Panc1 (cell line): ENCODE measurements at regions not wholly inside any gene's neighbourhood (a gene's known extent, or its start where the extent isn't known, plus 50 kb on each side); places are given as distances from the start of the nearest gene placed in this dataset.
"Not testable (repeated sequence)": the region's sequence is repeated elsewhere in the genome, so short reads cannot be mapped to it uniquely, and the experiment has no call there.

ENCODE experiments used
- ATAC-seq: fragments of 200-7000 bp; cut with Tn5 transposase; 2 replicates; pipeline ENCODE4 v1.9.1; 2020; ENCODE audit warnings: mild to moderate bottlenecking, moderate library complexity
- BruUV-seq: library from RNA; stranded (reverse); fragments of 400-500 nt; replicated peaks from 2 replicates; lab custom pipeline; 2021; lab: Mats Ljungman, UMichigan
- CTCF ChIA-PET: fragments of 300-600 bp; sonication (Branson Sonifier 250); formaldehyde crosslinking; loops from one replicate; lab custom pipeline; 2022; ENCODE audit warnings: antibody characterized with exemption; lab: Charles Lee
- POLR2A ChIA-PET: fragments of 300-600 bp; sonication (Branson Sonifier 250); formaldehyde crosslinking; loops from one replicate; lab custom pipeline; 2022; ENCODE audit warnings: antibody characterized with exemption; lab: Charles Lee
- DNase-seq: peaks from one replicate; pipeline ENCODE4 v3.0.0-alpha.2; 2010; ENCODE audit warnings: low read depth, low spot score
- H3K27ac ChIP-seq: 2 replicates; pipeline ENCODE4 v1.5.1; 2011; ENCODE audit warnings: mild to moderate bottlenecking, low read length, inconsistent platforms
- H3K27me3 ChIP-seq: fragments of 200-500 bp; sonication (Bioruptor generic); 2 replicates; pipeline ENCODE4 v1.6.0; 2014; ENCODE audit warnings: low read length, inconsistent platforms; ENCODE audit not compliant: control insufficient read depth, insufficient read depth
- H3K36me3 ChIP-seq: fragments of 200-500 bp; sonication (Bioruptor generic); 2 replicates; pipeline ENCODE4 v1.5.1; 2014; ENCODE audit warnings: inconsistent platforms, mild to moderate bottlenecking, low read length, moderate library complexity; ENCODE audit not compliant: control insufficient read depth, insufficient read depth
- H3K4me1 ChIP-seq: 2 replicates; pipeline ENCODE4 v1.5.1; 2011; ENCODE audit warnings: inconsistent platforms, mild to moderate bottlenecking, low read length, moderate library complexity; ENCODE audit not compliant: control insufficient read depth, insufficient read depth
- H3K4me3 ChIP-seq, 2 experiments: 2 replicates each; pipeline ENCODE4 v1.5.1; 2011 to 2012; ENCODE audit warnings: low read depth in 2 of 2, low read length in 2 of 2, mild to moderate bottlenecking in 2 of 2, inconsistent platforms in 1 of 2, moderate library complexity in 1 of 2
- H3K9me3 ChIP-seq: fragments of 200-500 bp; sonication (Bioruptor generic); 2 replicates; pipeline ENCODE4 v1.5.1; 2014; ENCODE audit warnings: low read depth, mild to moderate bottlenecking, inconsistent platforms, low read length, moderate library complexity; ENCODE audit not compliant: control insufficient read depth, insufficient read depth
- POLR2AphosphoS5 ChIP-seq: IDR thresholded peaks from 2 replicates; pipeline ENCODE4 v1.6.1; 2012; ENCODE audit warnings: mild to moderate bottlenecking, low read depth, low read length, moderate library complexity
- REST ChIP-seq, 2 experiments: IDR thresholded peaks; 2 replicates each; pipeline ENCODE4 v1.6.1; 2011 to 2012; ENCODE audit warnings: low read depth in 2 of 2, control low read depth in 1 of 2, low read length in 1 of 2, mild to moderate bottlenecking in 1 of 2, moderate library complexity in 1 of 2; ENCODE audit not compliant: insufficient read depth in 1 of 2
- SIN3A ChIP-seq: IDR thresholded peaks from 2 replicates; pipeline ENCODE4 v1.6.1; 2012; ENCODE audit warnings: low read depth, mild to moderate bottlenecking, low read length, moderate library complexity, borderline replicate concordance; ENCODE audit not compliant: insufficient read depth
- TCF7L2 ChIP-seq: IDR thresholded peaks from 2 replicates; pipeline ENCODE4 v1.6.1; 2011; ENCODE audit warnings: mild to moderate bottlenecking, low read depth, low read length, inconsistent platforms
- in situ Hi-C: cut with HindIII; loops from 2 replicates; pipeline ENCODE4 v1.10.0; 2016; ENCODE audit warnings: low sequenced_read_pairs, low pct_unique_long_range_greater_than_20kb
- intact Hi-C: fragments of 100-400 bp; cut with micrococcal nuclease; formaldehyde crosslinking; loops from one replicate; pipeline ENCODE4 v1.10.0; 2022; ENCODE audit not compliant: unreplicated experiment
- TF ChIP-seq, protein P1 (sequence below): fragments of 450-650 bp; IDR thresholded peaks from 2 replicates; pipeline ENCODE4 v1.5.1; 2017; ENCODE audit warnings: mild to moderate bottlenecking

GRCh38 chr4:72842323-72842722 is 227.2 kb downstream of the COX18 start:
- CTCF ChIA-PET: no interaction called here

GRCh38 chr4:72840166-72840565 is 229.3 kb downstream of the COX18 start:
- BruUV-seq, H3K27ac ChIP-seq, H3K27me3 ChIP-seq, CTCF ChIA-PET, DNase-seq, H3K9me3 ChIP-seq, H3K36me3 ChIP-seq, POLR2A ChIA-PET, in situ Hi-C loops, H3K4me3 ChIP-seq, ATAC-seq, intact Hi-C loops, H3K4me1 ChIP-seq: not testable (repeated sequence)

More at GRCh38 chr4:72842323-72842722, 227.2 kb downstream of the COX18 start:
- Histone ChIP-seq H3K4me1 (no peaks in the 10 kb centered on the region), H3K36me3 (no peaks in the 10 kb centered on the region), H3K9me3 (no peaks in the 10 kb centered on the region), H3K27me3 (no peaks in the 10 kb centered on the region), H3K27ac (no peak overlapping the region), H3K4me3 (no peak overlapping the region)
- ATAC-seq: no peak
- BruUV-seq: no TSS peak
- intact Hi-C loops: no loop called here
- DNase-seq: no peak
- in situ Hi-C loops: no loop called here
- TF ChIP-seq SIN3A (no peak), TCF7L2 (no peak), REST (IDR thresholded peaks at IDR 0.05; ENCODE audit: insufficient read depth in 1 of 2, low read depth in 2 of 2, low read length in 1 of 2) (no peak)
- POLR2A ChIA-PET: no interaction called here

GRCh38 chr4:72828864-72829263 is 240.7 kb downstream of the COX18 start:
- DNase-seq (no peak), ATAC-seq (no peak)
- POLR2A ChIA-PET: no interaction called here

More at GRCh38 chr4:72828864-72829263, 240.7 kb downstream of the COX18 start:
- no peaks in the 10 kb centered on the region for H3K4me1 ChIP-seq
- H3K4me3 ChIP-seq: no peak overlapping the region
- no peak overlapping the region for H3K27ac ChIP-seq
- no peaks in the 10 kb centered on the region for H3K36me3 ChIP-seq
- intact Hi-C loops: no loop called here
- in situ Hi-C loops: no loop called here
- H3K9me3 ChIP-seq: no peaks in the 10 kb centered on the region
- CTCF ChIA-PET: no interaction called here
- H3K27me3 ChIP-seq: no peaks in the 10 kb centered on the region
- TF ChIP-seq POLR2AphosphoS5 (no peak), TCF7L2 (no peak), SIN3A (no peak), REST (IDR thresholded peaks at IDR 0.05; ENCODE audit: insufficient read depth in 1 of 2, low read depth in 2 of 2, low read length in 1 of 2) (no peak)
- TF ChIP-seq, protein P1, sequence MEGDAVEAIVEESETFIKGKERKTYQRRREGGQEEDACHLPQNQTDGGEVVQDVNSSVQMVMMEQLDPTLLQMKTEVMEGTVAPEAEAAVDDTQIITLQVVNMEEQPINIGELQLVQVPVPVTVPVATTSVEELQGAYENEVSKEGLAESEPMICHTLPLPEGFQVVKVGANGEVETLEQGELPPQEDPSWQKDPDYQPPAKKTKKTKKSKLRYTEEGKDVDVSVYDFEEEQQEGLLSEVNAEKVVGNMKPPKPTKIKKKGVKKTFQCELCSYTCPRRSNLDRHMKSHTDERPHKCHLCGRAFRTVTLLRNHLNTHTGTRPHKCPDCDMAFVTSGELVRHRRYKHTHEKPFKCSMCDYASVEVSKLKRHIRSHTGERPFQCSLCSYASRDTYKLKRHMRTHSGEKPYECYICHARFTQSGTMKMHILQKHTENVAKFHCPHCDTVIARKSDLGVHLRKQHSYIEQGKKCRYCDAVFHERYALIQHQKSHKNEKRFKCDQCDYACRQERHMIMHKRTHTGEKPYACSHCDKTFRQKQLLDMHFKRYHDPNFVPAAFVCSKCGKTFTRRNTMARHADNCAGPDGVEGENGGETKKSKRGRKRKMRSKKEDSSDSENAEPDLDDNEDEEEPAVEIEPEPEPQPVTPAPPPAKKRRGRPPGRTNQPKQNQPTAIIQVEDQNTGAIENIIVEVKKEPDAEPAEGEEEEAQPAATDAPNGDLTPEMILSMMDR: no peak
- no TSS peak for BruUV-seq
